ENCODE measurements at regions not wholly inside any gene's neighbourhood (a gene's known extent, or its start where the extent isn't known, plus 50 kb on each side); places are given as distances from the start of the nearest gene placed in this dataset.

DNA sequence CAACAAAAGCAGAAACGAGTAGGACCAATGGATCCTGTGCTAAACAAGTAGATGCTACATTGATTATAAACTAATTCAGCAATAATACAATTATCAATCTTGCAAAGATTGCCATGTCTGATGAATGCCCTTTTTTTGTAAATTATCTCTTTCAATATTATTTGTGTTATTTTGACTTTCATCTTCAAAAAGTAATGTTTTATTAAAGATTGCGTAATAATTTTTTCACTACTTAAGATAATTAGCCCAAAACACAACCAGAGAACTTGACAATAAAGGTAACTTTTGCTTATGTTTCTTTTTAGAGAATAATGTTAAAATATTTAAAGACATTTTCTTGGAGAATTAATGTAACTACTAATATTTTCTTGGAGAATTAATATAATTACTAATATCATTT is 553.8 kb upstream of the VSTM2A start:
- TF ChIP-seq YY1 (IDR thresholded peaks at IDR 0.05; ENCODE audit: insufficient read depth, insufficient read length) (no peak), ZNF274 (IDR thresholded peaks at IDR 0.05; ENCODE audit: low read depth, low read length) (no peak), SUZ12 (IDR thresholded peaks at IDR 0.05; ENCODE audit: extremely low read depth, insufficient read depth, insufficient read length) (no peak)

All from NT2/D1 (cell line).